ENCODE measurements at regions not wholly inside any gene's neighbourhood (a gene's known extent, or its start where the extent isn't known, plus 50 kb on each side); places are given as distances from the start of the nearest gene placed in this dataset.

GRCh38 chr5:52360985-52361384, 426.7 kb upstream of the ITGA1 start:
- POLR2A ChIA-PET: no interaction called here
- H2AFZ ChIP-seq (ENCODE audit: control insufficient read depth, low read depth, low read length): no peak overlapping the region

DNA sequence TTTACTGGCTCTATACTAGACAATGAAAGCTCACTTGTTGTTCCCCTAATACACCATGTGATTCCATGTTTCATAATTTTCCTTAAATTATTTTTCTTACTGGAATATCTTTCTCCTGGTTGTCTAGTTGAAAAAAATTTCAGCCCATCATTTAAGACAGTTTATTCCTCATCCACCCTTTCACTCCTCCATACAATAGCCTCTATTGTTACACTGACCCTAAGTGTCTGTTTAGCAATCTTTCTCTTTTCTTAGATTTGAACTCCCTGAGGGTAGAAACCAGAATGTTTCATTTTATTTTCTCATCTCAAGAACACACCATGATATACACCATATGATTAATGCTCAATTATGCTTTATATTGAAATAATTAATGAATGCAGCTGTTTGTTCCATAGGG, 413.4 kb upstream of the ITGA1 start:
- Histone ChIP-seq H3K36me3 (ENCODE audit: control insufficient read depth in 2 of 2, insufficient read depth in 2 of 2, low read length in 1 of 2) (no peaks in the 10 kb centered on the region), H3K27ac (ENCODE audit: control insufficient read depth, insufficient read depth) (no peak overlapping the region), H3K79me2 (ENCODE audit: control insufficient read depth, insufficient read depth, low read length) (no peaks in the 10 kb centered on the region), H3K9ac (ENCODE audit: control insufficient read depth, insufficient read depth, low read length) (no peak overlapping the region), H3K27me3 (replicated peaks in 1 of 2; ENCODE audit: control insufficient read depth in 2 of 2, insufficient read depth in 2 of 2, low read length in 1 of 2) (no peaks in the 10 kb centered on the region), H3K9me3 (replicated peaks; ENCODE audit: control insufficient read depth, insufficient read depth, low read length) (no peaks in the 10 kb centered on the region), H2AFZ (ENCODE audit: control insufficient read depth, low read depth, low read length) (no peak overlapping the region), H4K20me1 (ENCODE audit: control insufficient read depth, insufficient read depth) (no peaks in the 10 kb centered on the region), H3K4me1 (ENCODE audit: control insufficient read depth, insufficient read depth, low read length) (no peaks in the 10 kb centered on the region), H3K4me3 (no peak overlapping the region), H3K4me2 (ENCODE audit: control insufficient read depth, insufficient read depth) (no peak overlapping the region)
- intact Hi-C loops (cut with micrococcal nuclease; ENCODE audit: unreplicated experiment) (no loop called here), in situ Hi-C loops (cut with MboI) (no loop called here)
- no peak for DNase-seq (ENCODE audit: low read depth, low spot score)
- no peak for ATAC-seq
- no peak for TF ChIP-seq SIN3A (IDR thresholded peaks at IDR 0.05; ENCODE audit: low read depth, low read length)
- TF ChIP-seq IKZF1 (conservative IDR thresholded peaks at IDR 0.05): no peak
- no peak for TF ChIP-seq BCL3 (IDR thresholded peaks at IDR 0.05; ENCODE audit: borderline replicate concordance, insufficient read depth, low read depth, low read length, poor library complexity, severe bottlenecking)
- SMC1A ChIA-PET (ENCODE audit: uncharacterized antibody, unreplicated experiment): no interaction called here
- POLR2A ChIA-PET: no interaction called here
- BruUV-seq (replicated peaks): no TSS peak
- RAD21 ChIA-PET (ENCODE audit: unreplicated experiment): no interaction called here
- CTCF ChIA-PET: no interaction called here
- FAIRE-seq: no peak

More at GRCh38 chr5:52360985-52361384, 426.7 kb upstream of the ITGA1 start:
- H3K9ac ChIP-seq (ENCODE audit: control insufficient read depth, insufficient read depth, low read length): no peak overlapping the region
- H3K4me3 ChIP-seq: no peak overlapping the region
- no peaks in the 10 kb centered on the region for H4K20me1 ChIP-seq (ENCODE audit: control insufficient read depth, insufficient read depth)
- in situ Hi-C loops (cut with MboI): no loop called here
- no peak for TF ChIP-seq IRF4 (IDR thresholded peaks at IDR 0.05; ENCODE audit: low read depth, low read length)
- TF ChIP-seq, protein P1, sequence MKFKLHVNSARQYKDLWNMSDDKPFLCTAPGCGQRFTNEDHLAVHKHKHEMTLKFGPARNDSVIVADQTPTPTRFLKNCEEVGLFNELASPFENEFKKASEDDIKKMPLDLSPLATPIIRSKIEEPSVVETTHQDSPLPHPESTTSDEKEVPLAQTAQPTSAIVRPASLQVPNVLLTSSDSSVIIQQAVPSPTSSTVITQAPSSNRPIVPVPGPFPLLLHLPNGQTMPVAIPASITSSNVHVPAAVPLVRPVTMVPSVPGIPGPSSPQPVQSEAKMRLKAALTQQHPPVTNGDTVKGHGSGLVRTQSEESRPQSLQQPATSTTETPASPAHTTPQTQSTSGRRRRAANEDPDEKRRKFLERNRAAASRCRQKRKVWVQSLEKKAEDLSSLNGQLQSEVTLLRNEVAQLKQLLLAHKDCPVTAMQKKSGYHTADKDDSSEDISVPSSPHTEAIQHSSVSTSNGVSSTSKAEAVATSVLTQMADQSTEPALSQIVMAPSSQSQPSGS (IDR thresholded peaks at IDR 0.05; ENCODE audit: low read length): no peak
- no peak for TF ChIP-seq BACH1 (IDR thresholded peaks at IDR 0.05; ENCODE audit: borderline replicate concordance)
- no peaks in the 10 kb centered on the region for H3K79me2 ChIP-seq (ENCODE audit: control insufficient read depth, insufficient read depth, low read length)
- intact Hi-C loops (cut with micrococcal nuclease; ENCODE audit: unreplicated experiment): no loop called here
- BruUV-seq (replicated peaks): no TSS peak
- H3K4me1 ChIP-seq (ENCODE audit: control insufficient read depth, insufficient read depth, low read length): no peaks in the 10 kb centered on the region
- DNase-seq (ENCODE audit: low read depth, low spot score) (no peak), FAIRE-seq (no peak), ATAC-seq (no peak)
- H3K27me3 ChIP-seq (replicated peaks in 1 of 2; ENCODE audit: control insufficient read depth in 2 of 2, insufficient read depth in 2 of 2, low read length in 1 of 2): no peaks in the 10 kb centered on the region
- no peak overlapping the region for H3K27ac ChIP-seq (ENCODE audit: control insufficient read depth, insufficient read depth)
- CTCF ChIA-PET: no interaction called here
- no peaks in the 10 kb centered on the region for H3K9me3 ChIP-seq (replicated peaks; ENCODE audit: control insufficient read depth, insufficient read depth, low read length)
- RAD21 ChIA-PET (ENCODE audit: unreplicated experiment): no interaction called here
- SMC1A ChIA-PET (ENCODE audit: uncharacterized antibody, unreplicated experiment): interaction anchor here (0.5 kb wide), 1 partner anchor 1217 kb away, joined by 3 read pairs; no protein-coding TSS in a partner anchor
- H3K36me3 ChIP-seq (ENCODE audit: control insufficient read depth in 2 of 2, insufficient read depth in 2 of 2, low read length in 1 of 2): no peaks in the 10 kb centered on the region
- no peak overlapping the region for H3K4me2 ChIP-seq (ENCODE audit: control insufficient read depth, insufficient read depth)
- WGBS (ENCODE audit: insufficient coverage, insufficient replicate concordance, low lambda C conversion rate, missing lambda C conversion rate): 5% methylated on average over 1 of the region's 1 CpG
